MCF 10A (cell line): ENCODE measurements at regions not wholly inside any gene's neighbourhood (a gene's known extent, or its start where the extent isn't known, plus 50 kb on each side); places are given as distances from the start of the nearest gene placed in this dataset.

Experiments
- BruUV-seq: library from RNA; stranded (reverse); fragments of 400-500 nt; replicated peaks from 2 replicates; lab custom pipeline; 2021; lab: Mats Ljungman, UMichigan
- CTCF ChIA-PET: fragments of 300-600 bp; sonication (Branson Sonifier 250); formaldehyde crosslinking; extraction: SDS; loops from one replicate; lab custom pipeline; 2021; ENCODE audit warnings: antibody characterized with exemption, inconsistent platforms; lab: Yijun Ruan, JAX
- POLR2A ChIA-PET: fragments of 300-600, 350-650 bp; sonication (Branson Sonifier 250); formaldehyde crosslinking; extraction: SDS; loops from one replicate; lab custom pipeline; 2020; ENCODE audit warnings: antibody characterized with exemption, inconsistent platforms; lab: Yijun Ruan, JAX
- DNase-seq: peaks from one replicate; pipeline ENCODE4 v3.0.0-alpha.2; 2018; ENCODE audit not compliant: unreplicated experiment
- H3K27ac Mint-ChIP-seq: one replicate; pipeline ENCODE4 v1.8.0; 2022; ENCODE audit warnings: mild to moderate bottlenecking, low read depth, mixed read lengths; ENCODE audit not compliant: unreplicated experiment
- H3K27me3 Mint-ChIP-seq: one replicate; pipeline ENCODE4 v1.8.0; 2022; ENCODE audit warnings: mixed read lengths; ENCODE audit not compliant: insufficient read depth, unreplicated experiment
- H3K36me3 Mint-ChIP-seq: one replicate; pipeline ENCODE4 v1.8.0; 2022; ENCODE audit warnings: mild to moderate bottlenecking, moderate library complexity, mixed read lengths; ENCODE audit not compliant: insufficient read depth, unreplicated experiment
- H3K4me1 Mint-ChIP-seq: one replicate; pipeline ENCODE4 v1.8.0; 2022; ENCODE audit warnings: mixed read lengths; ENCODE audit not compliant: insufficient read depth, unreplicated experiment
- H3K4me3 Mint-ChIP-seq: one replicate; pipeline ENCODE4 v1.8.0; 2022; ENCODE audit warnings: mild to moderate bottlenecking, moderate library complexity, mixed read lengths; ENCODE audit not compliant: unreplicated experiment
- H3K9me3 Mint-ChIP-seq: one replicate; pipeline ENCODE4 v1.8.0; 2022; ENCODE audit warnings: mixed read lengths; ENCODE audit not compliant: unreplicated experiment
- intact Hi-C: fragments of 100-400 bp; cut with micrococcal nuclease; formaldehyde crosslinking; loops from 2 replicates; pipeline ENCODE4 v1.14.1; 2022
- TF ChIP-seq, protein P1 (sequence below): fragments of 200-600 bp; IDR thresholded peaks from one replicate; pipeline ENCODE4 v1.8.0; 2022; ENCODE audit warnings: antibody characterized with exemption, mild to moderate bottlenecking; ENCODE audit not compliant: unreplicated experiment

DNA sequence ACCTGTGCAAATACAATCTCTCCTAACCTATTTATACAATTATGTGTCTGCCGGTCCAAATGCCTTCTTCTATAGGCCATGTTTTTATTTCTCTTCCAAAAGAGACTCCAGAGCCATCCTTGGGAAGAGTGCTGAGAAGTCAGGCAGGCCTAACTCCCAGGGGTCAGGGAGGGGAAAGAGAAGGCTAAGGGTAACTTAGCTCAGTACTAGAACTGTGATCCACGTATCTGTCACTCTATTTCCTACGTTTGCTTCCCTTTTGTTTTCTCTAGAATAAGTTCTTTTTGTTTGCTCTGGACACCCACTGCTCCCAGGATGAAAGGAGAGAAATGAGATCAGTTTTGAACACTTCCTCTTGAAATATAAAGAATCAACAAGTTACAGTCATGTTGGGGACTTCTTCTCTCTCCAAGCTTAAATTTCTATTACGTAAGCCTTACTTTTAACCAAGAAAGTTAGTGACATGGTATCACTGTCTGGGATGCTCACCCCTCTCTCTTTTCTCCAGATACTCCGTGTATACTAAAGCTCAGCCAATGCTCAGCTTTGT lies 79.2 kb downstream of the DAD1 start:
- DNase-seq, result no peak
- Mint-ChIP-seq H3K27ac (no peak overlapping the region), H3K36me3 (no peaks in the 10 kb centered on the region), H3K27me3 (no peaks in the 10 kb centered on the region), H3K9me3 (no peaks in the 10 kb centered on the region), H3K4me1 (no peaks in the 10 kb centered on the region), H3K4me3 (no peak overlapping the region)
- ChIA-PET CTCF (interaction anchor here (0.7 to 1.3 kb wide), 5 partner anchors 119 to 477 kb away, joined by 3 to 4 read pairs (median 4); no protein-coding TSS in a partner anchor), POLR2A (interaction anchor here (0.7 kb wide), 1 partner anchor 26 kb away, joined by 3 read pairs; no protein-coding TSS in a partner anchor)
- TF ChIP-seq, protein P1, sequence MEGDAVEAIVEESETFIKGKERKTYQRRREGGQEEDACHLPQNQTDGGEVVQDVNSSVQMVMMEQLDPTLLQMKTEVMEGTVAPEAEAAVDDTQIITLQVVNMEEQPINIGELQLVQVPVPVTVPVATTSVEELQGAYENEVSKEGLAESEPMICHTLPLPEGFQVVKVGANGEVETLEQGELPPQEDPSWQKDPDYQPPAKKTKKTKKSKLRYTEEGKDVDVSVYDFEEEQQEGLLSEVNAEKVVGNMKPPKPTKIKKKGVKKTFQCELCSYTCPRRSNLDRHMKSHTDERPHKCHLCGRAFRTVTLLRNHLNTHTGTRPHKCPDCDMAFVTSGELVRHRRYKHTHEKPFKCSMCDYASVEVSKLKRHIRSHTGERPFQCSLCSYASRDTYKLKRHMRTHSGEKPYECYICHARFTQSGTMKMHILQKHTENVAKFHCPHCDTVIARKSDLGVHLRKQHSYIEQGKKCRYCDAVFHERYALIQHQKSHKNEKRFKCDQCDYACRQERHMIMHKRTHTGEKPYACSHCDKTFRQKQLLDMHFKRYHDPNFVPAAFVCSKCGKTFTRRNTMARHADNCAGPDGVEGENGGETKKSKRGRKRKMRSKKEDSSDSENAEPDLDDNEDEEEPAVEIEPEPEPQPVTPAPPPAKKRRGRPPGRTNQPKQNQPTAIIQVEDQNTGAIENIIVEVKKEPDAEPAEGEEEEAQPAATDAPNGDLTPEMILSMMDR, result no peak
- intact Hi-C loops, result no loop called here
- no TSS peak for BruUV-seq

DNA sequence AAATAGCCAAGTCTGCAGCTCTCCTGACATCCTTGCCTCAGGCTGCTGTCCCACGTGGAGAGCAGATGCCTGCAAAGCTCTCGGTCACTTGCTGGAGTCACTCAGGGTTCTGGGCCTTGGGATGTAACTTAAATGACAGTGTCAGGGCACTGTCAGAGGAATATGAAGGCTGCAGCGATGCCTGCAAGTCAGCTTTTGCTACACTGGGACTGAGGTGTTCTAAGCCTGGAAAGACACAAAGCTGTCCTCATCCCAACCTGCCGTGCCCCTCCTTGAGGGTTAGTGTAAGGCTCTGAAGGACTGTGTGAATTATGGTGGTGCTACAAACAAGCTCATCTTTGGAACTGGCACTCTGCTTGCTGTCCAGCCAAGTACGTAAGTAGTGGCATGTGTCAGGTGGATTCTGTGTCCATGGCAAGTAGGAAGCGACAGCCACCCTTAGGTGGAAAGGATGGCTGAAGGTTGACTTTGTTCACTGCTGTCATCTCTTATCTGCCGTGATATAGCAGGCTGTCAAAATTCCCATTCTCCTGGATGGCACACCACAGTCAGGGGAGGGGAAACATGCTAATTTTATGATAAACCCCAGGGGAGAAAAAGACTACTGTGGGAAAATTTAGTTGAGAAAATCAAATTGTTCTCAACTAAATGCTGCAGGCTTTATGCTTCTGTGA lies 79.9 kb downstream of the DAD1 start:
- CTCF ChIA-PET, result interaction anchor here (0.6 to 0.8 kb wide), 3 partner anchors 37 to 343 kb away, joined by 3 to 4 read pairs (median 4); no protein-coding TSS in a partner anchor

DNA sequence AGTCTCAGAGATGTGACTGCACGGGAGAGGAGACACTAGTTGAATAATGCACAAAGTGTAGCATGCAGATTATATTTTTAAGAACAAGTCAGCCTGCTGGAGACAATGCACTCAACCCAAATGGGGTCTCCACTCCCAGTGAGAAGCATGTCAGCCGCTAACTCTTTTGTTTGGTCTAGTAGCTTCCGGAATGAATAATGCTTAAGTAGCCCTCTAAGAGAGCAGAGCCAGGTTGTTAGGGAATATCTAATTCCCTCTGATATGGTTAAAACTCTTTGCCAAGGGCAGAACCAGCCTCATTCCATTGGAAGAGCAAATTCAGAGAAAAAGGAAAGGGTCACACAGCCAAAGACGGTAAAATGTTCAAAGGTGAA lies 80.4 kb downstream of the DAD1 start:
- Mint-ChIP-seq H3K9me3 (no peaks in the 10 kb centered on the region), H3K4me1 (no peaks in the 10 kb centered on the region)
- no TSS peak for BruUV-seq

More for the DNA sequence above, 79.9 kb downstream of the DAD1 start:
- Mint-ChIP-seq H3K27ac (no peak overlapping the region), H3K4me1 (no peaks in the 10 kb centered on the region), H3K36me3 (no peaks in the 10 kb centered on the region), H3K9me3 (no peaks in the 10 kb centered on the region), H3K4me3 (no peak overlapping the region), H3K27me3 (no peaks in the 10 kb centered on the region)
- TF ChIP-seq, protein P1, result no peak
- POLR2A ChIA-PET, result no interaction called here
- DNase-seq, result no peak
- intact Hi-C loops, result no loop called here
- no TSS peak for BruUV-seq

DNA sequence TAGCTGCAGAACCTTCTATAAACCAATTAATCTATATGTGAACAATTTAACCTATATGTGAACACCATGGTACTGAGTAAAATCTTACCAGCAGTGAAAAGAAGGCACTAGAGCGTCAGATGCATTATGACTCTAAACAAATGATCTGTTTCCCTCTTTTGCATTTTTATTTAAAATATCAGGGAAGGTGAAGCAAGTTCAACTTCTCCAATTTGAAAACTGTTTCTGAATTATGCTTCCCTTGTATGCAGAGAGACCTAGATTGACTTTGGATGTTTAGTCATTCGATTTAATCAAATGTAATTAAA lies 80.9 kb downstream of the DAD1 start:
- Mint-ChIP-seq H3K36me3 (no peaks in the 10 kb centered on the region), H3K27ac (no peak overlapping the region), H3K4me3 (no peak overlapping the region), H3K9me3 (no peaks in the 10 kb centered on the region), H3K27me3 (no peaks in the 10 kb centered on the region), H3K4me1 (no peaks in the 10 kb centered on the region)
- ChIA-PET POLR2A (no interaction called here), CTCF (interaction anchor here (1.2 kb wide), 2 partner anchors 35 to 231 kb away, joined by 3 to 8 read pairs; no protein-coding TSS in a partner anchor)
- no TSS peak for BruUV-seq
- TF ChIP-seq, protein P1, result no peak
- DNase-seq, result no peak
- intact Hi-C loops, result no loop called here

More for the DNA sequence above, 80.4 kb downstream of the DAD1 start:
- H3K4me3 Mint-ChIP-seq, result no peak overlapping the region
- H3K36me3 Mint-ChIP-seq, result no peaks in the 10 kb centered on the region
- H3K27me3 Mint-ChIP-seq, result no peaks in the 10 kb centered on the region
- no peak overlapping the region for H3K27ac Mint-ChIP-seq
- TF ChIP-seq, protein P1, result no peak
- ChIA-PET POLR2A (no interaction called here), CTCF (interaction anchor here (0.6 kb wide), 1 partner anchor 36 kb away, joined by 4 read pairs; no protein-coding TSS in a partner anchor)
- intact Hi-C loops, result no loop called here
- DNase-seq, result no peak
